Left colon (tissue), 2 donors: ENCODE measurements at regions not wholly inside any gene's neighbourhood (a gene's known extent, or its start where the extent isn't known, plus 50 kb on each side); places are given as distances from the start of the nearest gene placed in this dataset.

ENCODE experiments used
- ATAC-seq: fragments of 200-7000 bp; cut with Tn5 transposase; one replicate; pipeline ENCODE4 v1.9.1; 2020; ENCODE audit warnings: mild to moderate bottlenecking, moderate library complexity
- DNase-seq, 2 donors: peaks; one replicate each; pipeline ENCODE4 v3.0.0-alpha.2; 2020
- intact Hi-C, 2 donors: fragments of 100-400 bp; cut with DNase I in 1 of 2; cut with micrococcal nuclease in 1 of 2; formaldehyde crosslinking; loops; one replicate each; pipeline versions ENCODE4 v1.11.2 to v1.14.0; 2022; cut with DNase I, micrococcal nuclease
- donor health status: DM: no; HTN: no; CAD: no.
- donor health status: DM: yes; HTN: yes; CAD: no.

DNA sequence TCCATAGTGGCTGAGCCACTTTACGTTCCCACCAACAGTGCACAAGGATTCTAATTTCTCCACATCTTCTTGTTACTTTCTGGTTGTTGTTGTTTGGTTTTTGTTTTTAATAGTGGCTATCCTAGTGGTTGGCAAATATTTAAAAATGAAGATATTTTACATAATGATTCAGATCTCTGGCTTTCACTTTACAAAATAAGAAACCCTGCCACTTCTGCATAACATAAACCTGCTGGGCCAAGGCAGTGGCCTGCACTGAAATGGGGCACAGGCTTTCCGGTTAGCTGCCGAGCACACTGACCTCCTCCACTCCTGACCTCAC, 320.4 kb downstream of the RPS6KC1 start:
- no peak for ATAC-seq
- intact Hi-C loops: loop anchor here in 1 of 2 donors (5.0 kb wide), 1 partner anchor 756 kb away; no protein-coding TSS in a partner anchor
- DNase-seq: no peak

DNA sequence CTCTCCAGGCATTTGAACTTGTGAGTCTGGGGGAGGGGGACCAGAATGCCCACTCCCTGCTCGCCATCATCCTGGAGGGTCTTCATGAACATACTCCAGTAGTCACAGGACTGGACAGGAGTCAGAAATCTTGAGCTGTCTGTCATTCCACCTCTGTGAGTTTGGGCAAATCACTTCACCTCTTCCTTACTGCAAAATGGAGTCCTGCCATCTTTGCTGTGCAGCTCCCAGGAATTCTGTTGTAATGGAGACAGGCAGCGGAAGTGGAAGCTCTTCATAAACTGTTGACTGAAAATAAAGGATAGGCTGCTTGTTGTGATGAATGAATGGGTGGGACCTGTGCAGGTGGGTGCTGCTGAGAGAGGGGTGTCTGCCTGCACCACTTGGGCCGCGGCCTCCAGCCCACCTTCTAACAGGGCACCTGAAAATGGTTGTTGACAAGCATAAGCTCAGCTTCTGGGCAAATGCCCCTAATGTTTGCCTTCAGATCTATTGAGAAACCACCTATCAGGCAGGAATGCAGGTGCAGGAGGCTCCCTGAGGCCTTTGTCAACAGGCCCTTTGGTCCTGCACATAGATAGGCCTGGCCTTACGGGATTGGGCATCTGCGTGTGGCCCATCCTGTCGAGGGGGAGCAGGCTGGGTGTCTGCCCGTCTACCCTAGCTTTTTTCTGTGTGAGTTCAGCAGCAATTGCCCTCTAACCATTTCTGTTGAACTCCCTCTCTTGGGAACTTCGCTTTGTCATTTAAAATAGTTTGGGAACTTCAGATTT, 321.0 kb downstream of the RPS6KC1 start:
- ATAC-seq: no peak
- intact Hi-C loops: loop anchor here in 1 of 2 donors (5.0 kb wide), 1 partner anchor 755 kb away; no protein-coding TSS in a partner anchor
- no peak for DNase-seq

DNA sequence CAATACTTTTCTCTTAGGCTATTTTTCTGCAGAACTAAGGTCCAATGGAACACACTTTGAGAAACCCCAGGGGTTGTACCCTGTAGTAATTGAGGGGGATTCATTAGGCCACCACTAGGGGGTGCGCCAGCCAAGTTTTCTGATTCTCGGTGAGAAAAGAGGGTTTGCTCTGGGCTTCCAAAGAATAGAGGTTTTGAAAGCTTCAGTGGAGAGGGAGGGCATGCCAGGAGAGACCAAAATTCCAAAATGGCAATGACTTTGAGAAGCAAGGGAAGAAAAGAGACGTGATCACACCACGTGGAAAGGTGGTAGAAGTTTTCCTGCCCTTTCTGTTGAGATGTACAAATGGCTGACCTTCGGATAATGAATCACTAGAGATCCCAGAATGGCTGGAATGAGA, 323.3 kb downstream of the RPS6KC1 start:
- ATAC-seq: peak; percentile 64
- intact Hi-C loops: loop anchor here in 1 of 2 donors (5.0 kb wide), 1 partner anchor 753 kb away; no protein-coding TSS in a partner anchor

DNA sequence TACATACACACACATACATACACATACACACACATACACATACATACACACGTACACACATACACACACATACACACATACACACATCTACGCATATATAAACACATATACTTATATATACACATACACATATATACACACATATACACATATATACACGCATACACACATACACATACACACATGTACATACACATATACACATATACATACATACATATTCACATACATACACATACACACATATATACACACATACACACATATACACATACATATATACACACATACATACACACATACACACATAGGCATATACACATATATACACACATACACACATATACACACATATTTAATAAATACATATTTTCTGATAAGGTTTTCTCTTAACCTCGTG, 324.0 kb downstream of the RPS6KC1 start:
- ATAC-seq (no peak), DNase-seq (no peak)
- intact Hi-C loops: no loop called here

More for the DNA sequence above, 323.3 kb downstream of the RPS6KC1 start:
- DNase-seq: peak in 1 of 2 donors; percentile 57

DNA sequence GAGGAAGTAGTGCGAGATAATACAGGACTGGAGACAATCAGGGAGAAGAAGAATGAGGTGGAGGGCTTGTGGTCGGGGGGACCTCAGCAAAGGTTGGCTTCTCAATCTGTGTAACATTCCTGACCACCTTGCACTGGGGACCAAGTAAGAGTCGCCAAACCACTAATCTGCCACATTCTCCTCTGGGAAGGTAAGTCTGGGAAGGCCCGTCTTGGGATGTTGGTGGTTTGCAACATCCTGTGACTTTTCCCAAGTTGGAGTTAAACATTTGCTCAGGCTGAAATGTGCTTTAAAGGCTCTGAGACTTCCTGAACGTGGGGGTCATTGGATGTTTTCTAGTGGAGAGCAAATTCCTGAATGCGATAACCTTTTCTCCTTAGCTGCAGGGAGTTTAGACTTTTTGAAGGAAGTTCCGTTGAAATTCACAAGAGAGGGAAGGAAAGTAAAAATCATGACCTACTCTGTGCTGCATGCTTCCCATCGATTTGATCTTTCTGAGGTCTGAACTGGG, 325.9 kb downstream of the RPS6KC1 start:
- DNase-seq (no peak), ATAC-seq (no peak)
- intact Hi-C loops: no loop called here

DNA sequence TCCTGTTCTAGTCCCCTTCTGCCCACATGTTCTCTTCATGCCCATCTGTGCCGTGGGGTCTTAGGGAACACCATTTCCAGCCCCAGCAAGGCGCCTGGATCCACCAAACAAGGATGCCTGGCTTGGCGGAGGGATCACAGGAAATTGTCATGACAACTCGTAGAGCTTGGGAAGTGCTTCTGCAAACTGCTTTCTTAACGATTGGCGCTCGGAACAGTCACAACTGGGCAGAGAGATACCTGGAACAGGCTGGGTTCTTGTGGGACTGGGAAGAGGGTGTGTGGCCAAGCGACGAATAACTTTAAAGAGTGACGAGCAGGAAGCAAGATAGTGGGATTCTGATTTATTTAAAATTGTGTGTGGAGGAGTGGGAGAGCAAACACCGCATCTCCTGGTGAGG, 329.8 kb downstream of the RPS6KC1 start:
- DNase-seq (no peak), ATAC-seq (no peak)
- intact Hi-C loops: no loop called here

DNA sequence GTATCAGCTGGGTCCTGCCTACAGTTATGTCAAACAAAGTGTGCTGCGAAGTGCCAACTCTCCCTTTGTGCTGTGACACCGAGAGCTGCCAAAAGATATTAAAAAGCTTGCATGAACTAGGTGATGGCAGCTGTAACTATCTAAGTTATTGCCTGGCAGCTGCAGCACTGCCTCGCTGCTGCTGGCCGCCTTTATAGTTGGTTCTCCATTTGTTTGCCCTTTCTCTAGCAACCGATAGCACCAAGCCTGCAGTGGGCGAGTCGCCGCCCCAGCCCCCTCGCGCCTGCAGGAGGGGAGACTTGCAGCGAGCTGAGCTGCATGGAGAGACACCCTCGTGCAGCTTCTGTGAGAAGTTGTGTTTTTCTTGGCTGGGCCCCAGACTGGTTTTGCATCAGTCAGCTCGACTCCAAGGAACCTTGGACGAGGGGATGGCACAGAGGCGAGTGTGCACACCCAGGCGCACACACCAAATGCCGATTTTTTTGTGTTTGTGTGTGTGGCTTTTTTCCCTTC, 330.6 kb downstream of the RPS6KC1 start:
- intact Hi-C loops: no loop called here
- DNase-seq: peak in 1 of 2 donors; percentile 4
- ATAC-seq: peak; percentile 56

DNA sequence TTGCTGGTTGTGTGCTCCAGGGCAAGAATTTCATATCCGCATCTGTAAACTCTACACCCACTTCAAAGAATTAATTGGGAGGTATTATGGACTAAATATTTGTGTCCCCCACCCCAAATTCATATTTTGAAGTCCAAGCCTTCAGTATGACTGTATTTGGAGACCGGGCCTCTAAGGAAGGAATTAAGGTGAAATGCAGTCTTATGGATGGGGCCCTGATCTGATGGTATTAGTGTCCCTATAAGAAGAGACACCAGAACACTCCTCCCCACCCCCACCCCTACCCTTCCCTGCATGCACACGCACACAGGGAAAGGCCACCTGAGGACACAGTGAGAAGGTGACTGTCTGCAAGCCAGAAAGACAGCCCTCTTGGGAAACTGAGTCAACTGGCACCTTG, 332.4 kb downstream of the RPS6KC1 start:
- DNase-seq (no peak), ATAC-seq (no peak)
- intact Hi-C loops: no loop called here

DNA sequence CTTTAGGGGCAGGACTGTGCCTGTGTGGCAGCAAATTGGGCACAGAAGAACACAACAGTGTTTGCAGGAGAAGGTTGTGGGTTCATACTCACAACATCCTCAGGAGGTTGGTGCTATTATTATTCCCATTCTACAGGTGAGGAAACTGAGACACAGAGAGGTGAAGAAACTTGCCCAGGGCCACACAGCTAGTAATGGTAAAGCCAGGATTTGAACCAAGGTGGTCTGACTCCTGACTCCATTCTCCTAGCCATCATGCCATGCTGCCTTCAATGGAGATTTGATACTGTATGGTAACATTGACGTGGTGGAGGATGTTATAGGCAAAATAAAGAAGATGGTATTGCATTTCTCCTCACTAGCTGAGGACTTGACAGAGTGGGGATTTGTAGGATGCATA, 334.2 kb downstream of the RPS6KC1 start:
- ATAC-seq (no peak), DNase-seq (no peak)
- intact Hi-C loops: no loop called here

DNA sequence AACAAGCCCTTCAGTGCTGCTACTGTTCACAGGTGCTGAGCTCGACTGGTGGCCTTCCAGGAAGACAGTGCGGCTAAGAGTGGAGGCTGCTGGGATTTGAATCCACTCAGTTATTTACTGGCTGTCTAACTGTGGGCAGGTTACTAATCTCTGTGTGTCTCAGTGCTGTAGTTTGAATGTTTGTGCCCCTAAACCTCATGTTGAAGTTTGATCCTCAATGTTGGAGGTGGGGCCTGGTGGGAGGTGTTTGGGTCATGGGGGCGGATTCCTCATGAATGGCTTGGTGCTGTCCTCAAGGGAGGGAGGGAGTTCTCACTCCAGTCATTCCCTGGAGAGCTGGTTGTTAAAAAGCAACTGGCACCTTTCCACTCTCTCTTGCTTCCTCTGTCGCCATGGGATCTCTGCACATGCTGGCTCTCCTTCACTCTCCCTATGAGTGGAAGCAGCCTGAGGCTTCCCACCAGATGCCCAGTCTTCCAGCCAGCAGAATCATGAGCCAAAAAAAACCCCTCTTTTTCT, 334.8 kb downstream of the RPS6KC1 start:
- ATAC-seq: no peak
- no peak for DNase-seq
- intact Hi-C loops: no loop called here

DNA sequence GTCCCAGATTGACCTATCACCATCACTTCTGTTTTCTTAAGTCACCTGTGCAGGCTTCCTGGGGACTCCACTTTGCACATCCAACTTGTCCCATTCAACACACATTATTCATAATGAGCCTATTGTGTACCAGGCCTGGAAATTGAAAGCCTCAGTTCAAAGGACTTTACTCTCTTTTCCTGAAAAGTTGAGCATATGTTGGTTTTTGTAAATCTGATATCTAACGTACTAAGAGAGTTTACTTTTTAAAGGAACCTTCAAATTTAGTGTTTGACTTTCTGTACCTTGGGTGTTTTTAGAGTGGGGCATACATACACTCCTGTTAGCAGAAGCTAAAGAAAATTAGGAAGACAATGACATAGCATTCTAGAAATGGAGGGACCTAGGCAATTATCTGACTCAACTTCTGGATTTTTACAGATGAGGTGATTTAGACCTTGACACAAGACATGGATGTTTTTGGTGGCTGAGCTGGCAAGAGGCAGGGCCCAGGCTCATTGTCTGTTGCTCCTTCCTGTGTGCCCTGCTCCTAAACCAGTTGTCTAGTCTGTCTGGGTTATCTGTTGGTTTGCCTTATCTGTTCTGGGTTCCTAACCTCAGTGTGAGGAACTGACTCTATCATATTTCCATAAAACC, 336.5 kb downstream of the RPS6KC1 start:
- intact Hi-C loops: no loop called here
- no peak for DNase-seq
- no peak for ATAC-seq

DNA sequence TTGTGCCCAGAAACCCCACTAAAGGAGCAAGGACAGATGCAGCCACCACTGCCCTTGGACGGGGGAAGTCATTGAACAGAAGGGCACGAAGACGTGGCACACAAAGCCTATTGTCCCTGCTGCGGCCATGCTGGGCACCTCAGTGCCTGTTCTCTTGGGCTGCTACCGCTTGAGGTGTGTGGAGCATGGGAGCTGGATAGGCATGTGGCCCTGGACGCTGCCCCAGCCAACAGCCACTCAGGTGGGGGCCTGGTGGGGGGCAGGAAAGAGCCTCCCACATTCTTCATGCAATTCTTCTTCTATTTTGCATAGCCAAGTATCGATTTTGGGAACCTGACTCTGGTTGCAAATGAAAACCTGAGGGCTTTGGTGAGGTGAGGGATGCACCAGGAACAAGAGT, 337.2 kb downstream of the RPS6KC1 start:
- intact Hi-C loops: no loop called here
- ATAC-seq: no peak

DNA sequence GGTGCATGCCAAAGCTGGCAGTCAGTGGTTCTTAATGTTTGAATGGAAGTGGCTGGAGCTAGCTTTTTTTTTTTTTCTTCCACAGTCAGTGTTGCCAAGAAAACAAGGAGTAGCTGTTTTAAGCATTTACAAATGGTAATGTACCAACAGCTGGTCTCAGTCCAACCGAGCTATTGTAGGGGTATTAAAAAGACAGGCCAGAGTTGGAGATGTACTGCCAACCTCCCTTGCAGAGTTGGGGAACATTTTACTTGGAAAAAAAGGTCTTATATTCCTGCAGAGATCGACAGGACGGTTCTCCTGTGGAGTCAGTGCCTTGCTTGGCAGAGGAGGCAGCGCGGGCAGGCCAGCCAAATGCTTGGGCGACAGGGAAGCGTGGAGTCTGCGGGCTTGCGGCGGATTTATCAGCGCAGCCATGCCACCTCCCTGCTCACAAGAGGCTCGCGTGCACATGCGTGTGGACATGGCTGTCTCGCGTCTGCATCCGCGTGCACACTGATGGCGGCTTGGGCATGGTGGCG, 338.1 kb downstream of the RPS6KC1 start:
- ATAC-seq: no peak

More for the DNA sequence above, 337.2 kb downstream of the RPS6KC1 start:
- no peak for DNase-seq

DNA sequence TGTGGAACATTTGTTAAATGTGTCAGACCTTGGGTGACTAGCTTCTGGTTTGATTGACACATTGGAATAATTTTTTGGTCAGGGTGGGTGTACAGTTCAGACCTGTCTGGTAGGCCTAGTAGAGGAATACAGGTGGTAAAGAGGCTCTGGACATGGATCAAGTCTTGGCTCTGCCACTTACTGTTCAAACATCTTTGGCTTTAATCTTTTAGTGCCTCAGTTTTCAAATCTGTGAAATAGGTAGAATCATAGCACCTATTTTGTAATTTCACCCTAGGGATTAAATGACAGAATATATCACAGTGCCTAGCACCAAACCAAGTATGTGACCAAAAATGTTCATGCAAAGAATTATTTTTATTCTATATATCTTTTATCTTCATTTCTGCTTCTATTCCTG, 340.4 kb downstream of the RPS6KC1 start:
- intact Hi-C loops: no loop called here
- DNase-seq: no peak
- ATAC-seq: no peak

More for the DNA sequence above, 338.1 kb downstream of the RPS6KC1 start:
- no peak for DNase-seq
- intact Hi-C loops: no loop called here

DNA sequence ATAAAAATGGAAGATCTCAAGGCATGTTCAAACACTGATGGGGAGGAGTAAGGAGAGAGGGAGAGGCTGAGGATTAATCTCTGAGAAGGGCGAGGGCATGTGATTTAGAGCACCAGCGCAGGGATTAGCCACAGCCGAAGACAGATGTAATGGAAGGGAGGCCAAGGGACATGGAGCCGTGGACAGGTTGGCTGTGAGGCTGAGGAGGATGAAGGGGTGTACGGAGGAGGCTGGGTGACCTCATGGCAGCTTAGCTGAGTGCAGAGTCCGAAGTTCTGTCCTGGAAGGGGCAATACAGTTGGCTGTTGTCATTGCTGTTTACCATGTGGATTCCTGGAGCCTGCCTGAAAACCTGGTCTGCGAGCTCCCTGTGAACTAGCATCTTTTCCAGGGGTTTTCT, 342.8 kb downstream of the RPS6KC1 start:
- ATAC-seq (no peak), DNase-seq (no peak)
- intact Hi-C loops: no loop called here

DNA sequence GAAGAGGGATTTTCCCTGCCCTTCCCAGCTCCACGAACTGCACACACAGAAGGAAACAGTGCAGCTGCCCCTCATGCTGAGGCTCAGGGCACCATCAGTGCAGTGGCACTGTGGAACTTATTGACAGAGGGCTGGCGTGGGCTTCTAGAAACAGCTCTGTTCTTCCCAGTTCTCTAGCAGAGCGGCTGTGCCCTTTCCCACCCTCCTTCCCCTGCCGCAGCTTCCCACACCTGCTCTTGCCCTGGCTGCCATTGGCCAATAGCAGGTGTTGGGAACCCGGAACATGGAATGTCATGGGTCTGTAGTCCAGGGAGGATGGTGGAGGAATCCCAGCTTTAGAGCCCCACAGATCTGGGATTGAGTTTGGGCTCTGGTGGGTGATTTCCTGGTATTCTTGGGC, 343.8 kb downstream of the RPS6KC1 start:
- ATAC-seq (no peak), DNase-seq (no peak)
- intact Hi-C loops: no loop called here

DNA sequence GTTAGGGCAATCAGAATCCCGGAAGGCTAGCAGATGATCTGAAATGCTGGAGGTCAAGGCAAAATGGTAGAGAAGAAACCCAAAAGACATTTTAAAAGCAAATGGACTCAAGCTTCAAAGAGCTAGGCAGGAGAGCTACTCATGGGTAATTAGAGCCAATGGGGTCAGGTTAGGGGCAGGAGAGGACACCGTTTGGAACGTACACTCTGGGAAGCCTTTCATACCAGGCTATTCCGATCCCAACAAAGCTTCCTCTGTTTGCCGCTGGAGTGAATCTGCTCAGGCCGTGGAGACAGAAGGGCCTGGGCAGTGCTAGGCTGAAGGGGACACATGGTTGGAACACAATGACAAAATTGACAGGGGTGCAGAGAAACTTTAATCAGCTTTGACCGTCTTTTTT, 346.6 kb downstream of the RPS6KC1 start:
- intact Hi-C loops: no loop called here
- no peak for ATAC-seq
- no peak for DNase-seq

DNA sequence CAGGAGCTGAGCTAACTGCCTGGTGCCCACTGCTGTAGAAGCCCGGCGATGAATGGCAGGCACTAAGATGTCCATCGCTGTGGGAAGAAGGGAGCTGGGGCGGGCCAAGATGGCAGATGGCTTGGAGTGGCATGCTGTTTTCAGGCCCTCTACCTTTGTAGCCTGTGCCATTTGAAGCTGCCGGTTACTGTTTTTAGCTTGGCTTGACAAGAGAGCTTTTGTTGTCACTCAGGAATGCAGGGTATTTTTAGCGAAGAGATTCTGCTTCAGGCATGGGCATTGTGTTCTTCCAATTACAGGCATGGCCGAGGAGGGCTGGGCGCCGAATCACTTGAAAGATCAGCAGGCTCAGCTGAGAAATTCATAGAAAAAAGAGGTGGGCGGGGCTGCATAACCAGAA, 348.7 kb downstream of the RPS6KC1 start:
- no peak for ATAC-seq

DNA sequence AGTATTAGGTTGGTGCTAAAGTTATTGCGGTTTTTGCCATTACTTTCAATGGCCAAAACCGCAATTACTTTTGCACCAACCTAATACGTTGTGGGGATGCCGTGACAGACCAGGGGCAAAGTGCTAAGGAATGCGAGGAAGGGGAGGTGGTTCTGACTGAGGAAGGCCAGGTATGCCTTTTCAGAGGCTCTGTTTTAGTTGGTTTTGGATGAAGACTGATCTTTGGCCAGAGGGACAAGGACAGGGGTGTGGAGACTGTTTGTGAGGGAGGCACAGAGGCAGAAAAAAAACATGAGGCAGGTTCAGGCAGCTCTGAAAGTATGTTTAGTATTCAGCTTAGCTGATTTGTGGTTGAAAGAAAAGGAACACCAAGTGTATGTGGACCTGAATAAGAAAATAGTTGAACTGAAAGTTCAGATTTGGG, 358.2 kb downstream of the RPS6KC1 start:
- intact Hi-C loops: no loop called here
- no peak for DNase-seq
- ATAC-seq: no peak

More for the DNA sequence above, 348.7 kb downstream of the RPS6KC1 start:
- no peak for DNase-seq
- intact Hi-C loops: no loop called here

DNA sequence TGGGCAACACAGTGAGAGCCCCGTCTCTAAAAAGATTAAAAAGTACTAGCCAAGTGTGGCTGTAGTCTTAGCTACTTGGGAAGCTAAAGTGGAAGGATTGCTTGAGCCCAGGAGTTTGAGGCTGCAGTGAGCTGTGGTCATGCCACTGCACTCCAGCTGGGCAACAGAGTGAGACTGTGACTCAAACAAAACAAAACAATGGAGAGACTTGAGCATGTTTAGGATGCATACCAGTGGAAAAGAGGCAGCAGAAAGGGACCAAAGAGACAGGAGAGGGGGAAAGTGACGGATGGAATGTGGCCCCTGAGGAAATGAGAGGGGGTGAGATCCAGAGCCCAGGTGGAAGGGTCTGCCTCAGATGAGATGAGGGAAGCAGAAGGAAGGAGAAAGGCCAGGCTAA, 358.9 kb downstream of the RPS6KC1 start:
- no peak for DNase-seq
- ATAC-seq: no peak
- intact Hi-C loops: no loop called here
